ENCODE measurements at regions not wholly inside any gene's neighbourhood (a gene's known extent, or its start where the extent isn't known, plus 50 kb on each side); places are given as distances from the start of the nearest gene placed in this dataset.

- Histone ChIP-seq H3K27me3 (ENCODE audit: insufficient read depth, low read length) (no peaks in the 10 kb centered on the region), H3K36me3 (ENCODE audit: insufficient read depth, low read length) (no peaks in the 10 kb centered on the region), H3K27ac (ENCODE audit: low read depth, low read length) (no peak overlapping the region), H3K79me2 (ENCODE audit: insufficient read depth, low read length) (no peaks in the 10 kb centered on the region), H3K4me3 (ENCODE audit: insufficient read depth, low read depth, low read length) (no peak overlapping the region), H4K20me1 (ENCODE audit: insufficient read depth, low read length) (no peaks in the 10 kb centered on the region), H2AFZ (ENCODE audit: low read depth, low read length) (no peak overlapping the region), H3K4me2 (ENCODE audit: low read length) (no peak overlapping the region), H3K9me3 (ENCODE audit: insufficient read depth, low read depth, low read length) (no peaks in the 10 kb centered on the region), H3K4me1 (ENCODE audit: insufficient read depth, low read length) (no peaks in the 10 kb centered on the region), H3K9ac (ENCODE audit: low read length) (no peak overlapping the region)
- no peak for TF ChIP-seq EZH2 (IDR thresholded peaks at IDR 0.05; ENCODE audit: insufficient read depth, low read length)
- TF ChIP-seq CTCF (IDR thresholded peaks at IDR 0.05; ENCODE audit: insufficient read depth, low read depth, low read length) = no peak
- no peak for FAIRE-seq
- Mint-ChIP-seq H3K4me3 (ENCODE audit: unreplicated experiment) (no peak overlapping the region), H3K27ac (ENCODE audit: unreplicated experiment) (no peak overlapping the region), H3K27me3 (ENCODE audit: low read depth, unreplicated experiment) (no peaks in the 10 kb centered on the region), H3K4me1 (ENCODE audit: low read depth, unreplicated experiment) (peaks cover 2% of the 10 kb centered on the region), H3K9me3 (ENCODE audit: unreplicated experiment) (peaks cover 5% of the 10 kb centered on the region), H3K36me3 (ENCODE audit: low read depth, unreplicated experiment) (no peaks in the 10 kb centered on the region)
- DNase-seq (ENCODE audit: low read depth) = no peak
Observed at GRCh38 chr6:141212296-141212695, 920.4 kb upstream of the GJE1 start.

GRCh38 chr6:141211845-141212244 is 920.9 kb upstream of the GJE1 start:
- H3K27me3 ChIP-seq (ENCODE audit: insufficient read depth, low read length) = no peaks in the 10 kb centered on the region
- no peak for TF ChIP-seq EZH2 (IDR thresholded peaks at IDR 0.05; ENCODE audit: insufficient read depth, low read length)
- Mint-ChIP-seq H3K36me3 (ENCODE audit: low read depth, unreplicated experiment) (no peaks in the 10 kb centered on the region), H3K27me3 (ENCODE audit: low read depth, unreplicated experiment) (no peaks in the 10 kb centered on the region), H3K4me3 (ENCODE audit: unreplicated experiment) (no peak overlapping the region), H3K27ac (ENCODE audit: unreplicated experiment) (no peak overlapping the region), H3K9me3 (ENCODE audit: unreplicated experiment) (peaks cover 2% of the 10 kb centered on the region), H3K4me1 (ENCODE audit: low read depth, unreplicated experiment) (peaks cover 2% of the 10 kb centered on the region)
- H3K79me2 ChIP-seq (ENCODE audit: insufficient read depth, low read length) = no peaks in the 10 kb centered on the region
- DNase-seq (ENCODE audit: low read depth) (no peak), FAIRE-seq (no peak)
- H3K4me2 ChIP-seq (ENCODE audit: low read length) = no peak overlapping the region
- no peaks in the 10 kb centered on the region for H3K36me3 ChIP-seq (ENCODE audit: insufficient read depth, low read length)
- H3K4me1 ChIP-seq (ENCODE audit: insufficient read depth, low read length) = no peaks in the 10 kb centered on the region
- H3K9me3 ChIP-seq (ENCODE audit: insufficient read depth, low read depth, low read length) = no peaks in the 10 kb centered on the region
- no peak overlapping the region for H3K27ac ChIP-seq (ENCODE audit: low read depth, low read length)
- H3K4me3 ChIP-seq (ENCODE audit: insufficient read depth, low read depth, low read length) = no peak overlapping the region
- H2AFZ ChIP-seq (ENCODE audit: low read depth, low read length) = no peak overlapping the region
- H3K9ac ChIP-seq (ENCODE audit: low read length) = no peak overlapping the region
- no peaks in the 10 kb centered on the region for H4K20me1 ChIP-seq (ENCODE audit: insufficient read depth, low read length)

GRCh38 chr6:141210901-141211300 is 921.8 kb upstream of the GJE1 start:
- H3K79me2 ChIP-seq (ENCODE audit: insufficient read depth, low read length) = no peaks in the 10 kb centered on the region
- H3K4me2 ChIP-seq (ENCODE audit: low read length) = no peak overlapping the region
- no peak overlapping the region for H2AFZ ChIP-seq (ENCODE audit: low read depth, low read length)
- H4K20me1 ChIP-seq (ENCODE audit: insufficient read depth, low read length) = no peaks in the 10 kb centered on the region
- H3K36me3 ChIP-seq (ENCODE audit: insufficient read depth, low read length) = no peaks in the 10 kb centered on the region
- Mint-ChIP-seq H3K27ac (ENCODE audit: unreplicated experiment) (no peak overlapping the region), H3K36me3 (ENCODE audit: low read depth, unreplicated experiment) (no peaks in the 10 kb centered on the region), H3K4me3 (ENCODE audit: unreplicated experiment) (no peak overlapping the region), H3K27me3 (ENCODE audit: low read depth, unreplicated experiment) (no peaks in the 10 kb centered on the region), H3K9me3 (ENCODE audit: unreplicated experiment) (no peaks in the 10 kb centered on the region), H3K4me1 (ENCODE audit: low read depth, unreplicated experiment) (peaks cover 2% of the 10 kb centered on the region)
- FAIRE-seq = no peak
- no peaks in the 10 kb centered on the region for H3K4me1 ChIP-seq (ENCODE audit: insufficient read depth, low read length)
- no peak overlapping the region for H3K4me3 ChIP-seq (ENCODE audit: insufficient read depth, low read depth, low read length)
- TF ChIP-seq EZH2 (IDR thresholded peaks at IDR 0.05; ENCODE audit: insufficient read depth, low read length) (no peak), CTCF (IDR thresholded peaks at IDR 0.05; ENCODE audit: insufficient read depth, low read depth, low read length) (no peak)
- no peak overlapping the region for H3K9ac ChIP-seq (ENCODE audit: low read length)
- DNase-seq (ENCODE audit: low read depth) = no peak
- no peaks in the 10 kb centered on the region for H3K9me3 ChIP-seq (ENCODE audit: insufficient read depth, low read depth, low read length)
- no peak overlapping the region for H3K27ac ChIP-seq (ENCODE audit: low read depth, low read length)
- H3K27me3 ChIP-seq (ENCODE audit: insufficient read depth, low read length) = no peaks in the 10 kb centered on the region
